SK-N-SH (cell line): ENCODE measurements at regions not wholly inside any gene's neighbourhood (a gene's known extent, or its start where the extent isn't known, plus 50 kb on each side); places are given as distances from the start of the nearest gene placed in this dataset.

Experiments used
- CTCF ChIA-PET: fragments of 300-600, 350-600 bp; formaldehyde crosslinking; extraction: SDS; loops from one replicate; lab custom pipeline; 2021; lab: Yijun Ruan, JAX
- POLR2A ChIA-PET: fragments of 350-600 bp; sonication (Branson Sonifier 250); formaldehyde crosslinking; extraction: SDS; loops from one replicate; lab custom pipeline; 2020; ENCODE audit warnings: antibody characterized with exemption, inconsistent platforms; lab: Yijun Ruan, JAX
- DNase-seq: peaks from one replicate; pipeline ENCODE4 v3.0.0; 2012
- H2AFZ ChIP-seq: fragments of 200-600 bp; sonication (generic); 2 replicates; pipeline ENCODE4 v1.8.1; 2016; ENCODE audit warnings: antibody characterized with exemption, mild to moderate bottlenecking, low read depth
- H3F3A ChIP-seq: fragments of 200-600 bp; sonication (generic); replicated peaks from 2 replicates; pipeline ENCODE3; 2016; ENCODE audit warnings: antibody characterized with exemption, mild to moderate bottlenecking; ENCODE audit not compliant: insufficient read depth
- H3K27ac ChIP-seq, 2 experiments: fragments of 200-500 bp in 1 of 2; fragments of 200-600 bp in 1 of 2; sonication (Bioruptor generic) in 1 of 2; sonication (generic), shearing (Covaris generic) in 1 of 2; 2 replicates each; pipeline versions ENCODE4 v1.5.1 to v1.6.1; 2014 to 2016; ENCODE audit warnings: low read depth in 2 of 2, inconsistent platforms in 1 of 2, low read length in 1 of 2, mild to moderate bottlenecking in 1 of 2, mixed read lengths in 1 of 2
- H3K27me3 ChIP-seq: fragments of 200-600 bp; sonication (generic), shearing (Covaris generic); 2 replicates; pipeline ENCODE4 v1.6.1; 2016; ENCODE audit warnings: mixed run types; ENCODE audit not compliant: insufficient read depth
- H3K36me3 ChIP-seq, 2 experiments: fragments of 200-500 bp in 1 of 2; fragments of 200-600 bp in 1 of 2; sonication (Bioruptor generic) in 1 of 2; sonication (generic) in 1 of 2; replicated peaks in 1 of 2; 2 replicates each; pipeline versions ENCODE3 to v1.5.1; 2014 to 2016; ENCODE audit warnings: low read length in 1 of 2, mild to moderate bottlenecking in 1 of 2; ENCODE audit not compliant: insufficient read depth in 2 of 2, control insufficient read depth in 1 of 2
- H3K4me1 ChIP-seq, 2 experiments: fragments of 200-500 bp in 1 of 2; fragments of 200-600 bp in 1 of 2; sonication (Bioruptor generic) in 1 of 2; sonication (generic), shearing (Covaris generic) in 1 of 2; 2 replicates each; pipeline versions ENCODE4 v1.5.1 to v1.6.1; 2014 to 2016; ENCODE audit warnings: low read depth in 1 of 2, low read length in 1 of 2, mixed run types in 1 of 2; ENCODE audit not compliant: insufficient read depth in 2 of 2, control insufficient read depth in 1 of 2
- H3K4me2 ChIP-seq: fragments of 200-600 bp; sonication (generic), shearing (Covaris generic); 2 replicates; pipeline ENCODE4 v1.6.1; 2017; ENCODE audit warnings: mixed run types
- H3K4me3 ChIP-seq, 2 experiments: fragments of 200-500 bp in 1 of 2; fragments of 200-600 bp in 1 of 2; sonication (Bioruptor generic) in 1 of 2; sonication (generic), shearing (Covaris generic) in 1 of 2; 2 replicates each; pipeline versions ENCODE4 v1.5.1 to v1.8.1; 2014 to 2016; ENCODE audit warnings: low read depth in 2 of 2, inconsistent platforms in 1 of 2, low read length in 1 of 2, mild to moderate bottlenecking in 1 of 2, mixed read lengths in 1 of 2, moderate library complexity in 1 of 2
- H3K79me2 ChIP-seq: fragments of 200-600 bp; sonication (generic); 2 replicates; pipeline ENCODE4 v1.8.1; 2017; ENCODE audit warnings: mild to moderate bottlenecking; ENCODE audit not compliant: insufficient read depth
- H3K9ac ChIP-seq: fragments of 200-600 bp; sonication (generic); 2 replicates; pipeline ENCODE4 v1.6.1; 2017; ENCODE audit warnings: mixed run types
- H3K9me2 ChIP-seq: fragments of 200-600 bp; sonication (generic); 2 replicates; pipeline ENCODE4 v1.6.1; 2017; ENCODE audit warnings: mixed run types
- H3K9me3 ChIP-seq: fragments of 200-600 bp; sonication (generic); 2 replicates; pipeline ENCODE4 v1.6.1; 2017; ENCODE audit warnings: mixed run types, mild to moderate bottlenecking, moderate library complexity
- H4K20me1 ChIP-seq: fragments of 200-600 bp; sonication (generic); 2 replicates; pipeline ENCODE4 v1.6.1; 2017; ENCODE audit warnings: mild to moderate bottlenecking, mixed run types; ENCODE audit not compliant: insufficient read depth
- CHD2 ChIP-seq: fragments of 150-350 bp; IDR thresholded peaks from 2 replicates; pipeline ENCODE4 v1.6.1; 2018; ENCODE audit warnings: low read length; ENCODE audit not compliant: partially characterized antibody
- ELF1 ChIP-seq: IDR thresholded peaks from 2 replicates; pipeline ENCODE4 v1.4.0; 2012
- EZH2phosphoT487 ChIP-seq: fragments of 200-600 bp; sonication (generic); IDR thresholded peaks from 2 replicates; pipeline ENCODE4 v1.6.1; 2017; ENCODE audit warnings: low read depth, mixed run types, mild to moderate bottlenecking, antibody characterized with exemption, moderate library complexity, borderline replicate concordance
- GABPA ChIP-seq: IDR thresholded peaks from 2 replicates; pipeline ENCODE4 v1.4.0; 2012; ENCODE audit warnings: low read depth, mild to moderate bottlenecking
- GATA2 ChIP-seq: sonication (generic); formaldehyde crosslinking; IDR thresholded peaks from 2 replicates; pipeline ENCODE4 v1.5.0; 2020; ENCODE audit warnings: mild to moderate bottlenecking, missing genetic modification reagents
- IRF3 ChIP-seq: fragments of 150-350 bp; IDR thresholded peaks from 2 replicates; pipeline ENCODE4 v1.6.1; 2016; ENCODE audit warnings: mild to moderate bottlenecking, low read depth, low read length
- MEF2A ChIP-seq: IDR thresholded peaks from 2 replicates; pipeline ENCODE4 v1.4.0; 2012; ENCODE audit warnings: low read depth, borderline replicate concordance
- MXI1 ChIP-seq: IDR thresholded peaks from 2 replicates; pipeline ENCODE4 v1.6.1; 2012; ENCODE audit warnings: mild to moderate bottlenecking, low read depth, low read length, improper control_type of control experiment
- RAD21 ChIP-seq: IDR thresholded peaks from 2 replicates; pipeline ENCODE4 v1.6.1; 2012; ENCODE audit warnings: mild to moderate bottlenecking, low read length
- RFX5 ChIP-seq: IDR thresholded peaks from 2 replicates; pipeline ENCODE4 v1.6.1; 2012; ENCODE audit warnings: mild to moderate bottlenecking, improper control_type of control experiment, low read length
- TEAD4 ChIP-seq: IDR thresholded peaks from 2 replicates; pipeline ENCODE4 v1.4.0; 2012; ENCODE audit warnings: mild to moderate bottlenecking, borderline replicate concordance; ENCODE audit not compliant: insufficient read depth
- ZBTB33 ChIP-seq: IDR thresholded peaks from 2 replicates; pipeline ENCODE4 v1.4.0; 2012; ENCODE audit warnings: low read depth, borderline replicate concordance
- WGBS: methylation state at CpG from one replicate; pipeline ENCODE4 v1.1.6; 2017; ENCODE audit warnings: low lambda C conversion rate; 5-methylcytosine and 5-hydroxymethylcytosine counted together
- TF ChIP-seq, protein P1 (sequence below): IDR thresholded peaks from 2 replicates; pipeline ENCODE4; 2012

DNA sequence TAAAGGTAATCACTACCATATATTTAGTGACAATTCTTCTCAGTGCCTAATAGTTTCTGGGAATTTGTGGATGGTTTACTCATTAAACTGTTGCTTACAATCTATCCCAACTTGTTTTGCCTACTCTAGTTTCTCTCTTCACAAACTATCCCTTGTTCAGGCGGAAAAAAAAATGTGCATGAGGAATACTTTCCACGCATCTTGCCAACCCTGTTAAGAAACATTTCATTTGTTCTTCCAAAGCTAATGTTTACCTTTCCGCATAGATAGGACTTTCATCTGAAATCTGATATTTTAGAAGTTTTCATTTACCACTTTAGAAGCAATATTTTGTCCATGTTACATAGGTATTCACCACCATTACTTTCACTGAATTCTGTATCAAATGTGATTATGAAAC is 191.9 kb downstream of the MDFIC start:
- no peak overlapping the region for H3K4me2 ChIP-seq
- H3K9me2 ChIP-seq: no peaks in the 10 kb centered on the region
- no peak overlapping the region for H3K9ac ChIP-seq
- H3F3A ChIP-seq: no peaks in the 10 kb centered on the region
- no peak overlapping the region for H3K4me3 ChIP-seq
- CTCF ChIA-PET: interaction anchor here (0.9 kb wide), 1 partner anchor 9 kb away, joined by 3 read pairs; no protein-coding TSS in a partner anchor
- peaks cover 10% of the 10 kb centered on the region; the same call in 1 of the 2 replicates for H3K27me3 ChIP-seq
- H3K9me3 ChIP-seq: no peaks in the 10 kb centered on the region
- no peaks in the 10 kb centered on the region for H4K20me1 ChIP-seq
- H3K79me2 ChIP-seq: no peaks in the 10 kb centered on the region
- no peak for DNase-seq
- H3K27ac ChIP-seq: no peak overlapping the region
- H3K36me3 ChIP-seq: no peaks in the 10 kb centered on the region
- POLR2A ChIA-PET: no interaction called here
- no peak for TF ChIP-seq ELF1
- no peak for TF ChIP-seq GATA2 (CRISPR knock-in tag)
- TF ChIP-seq TEAD4: no peak
- TF ChIP-seq EZH2phosphoT487: no peak
- H2AFZ ChIP-seq: no peak overlapping the region
- WGBS: 6% methylated on average over 3 of the region's 3 CpGs
- no peaks in the 10 kb centered on the region for H3K4me1 ChIP-seq

- CTCF ChIA-PET: no interaction called here
- no peaks in the 10 kb centered on the region for H3F3A ChIP-seq
- H3K9ac ChIP-seq: no peak overlapping the region
- H3K4me3 ChIP-seq: no peak overlapping the region
- H3K27ac ChIP-seq: no peak overlapping the region
- no peaks in the 10 kb centered on the region for H3K9me2 ChIP-seq
- no peak for DNase-seq
- no peaks in the 10 kb centered on the region for H3K79me2 ChIP-seq
- no peak overlapping the region for H2AFZ ChIP-seq
- 10% methylated on average over 3 of the region's 3 CpGs for WGBS
- TF ChIP-seq TEAD4 (no peak), MXI1 (no peak), MEF2A (no peak), EZH2phosphoT487 (no peak)
- no peak overlapping the region for H3K4me2 ChIP-seq
- no peaks in the 10 kb centered on the region for H4K20me1 ChIP-seq
- no peaks in the 10 kb centered on the region for H3K4me1 ChIP-seq
- POLR2A ChIA-PET: no interaction called here
- H3K36me3 ChIP-seq: no peaks in the 10 kb centered on the region
- peaks cover 10% of the 10 kb centered on the region; the same call in 1 of the 2 replicates for H3K27me3 ChIP-seq
- no peaks in the 10 kb centered on the region for H3K9me3 ChIP-seq
Measured at GRCh38 chr7:115113131-115113530, 191.2 kb downstream of the MDFIC start.

- Histone ChIP-seq H3K4me2 (no peak overlapping the region), H2AFZ (no peak overlapping the region), H3K27me3 (peaks cover 4% of the 10 kb centered on the region; the same call in 1 of the 2 replicates), H3K9me2 (no peaks in the 10 kb centered on the region), H3K79me2 (no peaks in the 10 kb centered on the region), H3K4me3 (no peak overlapping the region), H3K9me3 (no peaks in the 10 kb centered on the region), H3F3A (no peaks in the 10 kb centered on the region), H4K20me1 (no peaks in the 10 kb centered on the region), H3K9ac (no peak overlapping the region), H3K27ac (no peak overlapping the region), H3K36me3 (no peaks in the 10 kb centered on the region), H3K4me1 (no peaks in the 10 kb centered on the region)
- no peak for TF ChIP-seq GABPA
- TF ChIP-seq IRF3: no peak
- TF ChIP-seq, protein P1, sequence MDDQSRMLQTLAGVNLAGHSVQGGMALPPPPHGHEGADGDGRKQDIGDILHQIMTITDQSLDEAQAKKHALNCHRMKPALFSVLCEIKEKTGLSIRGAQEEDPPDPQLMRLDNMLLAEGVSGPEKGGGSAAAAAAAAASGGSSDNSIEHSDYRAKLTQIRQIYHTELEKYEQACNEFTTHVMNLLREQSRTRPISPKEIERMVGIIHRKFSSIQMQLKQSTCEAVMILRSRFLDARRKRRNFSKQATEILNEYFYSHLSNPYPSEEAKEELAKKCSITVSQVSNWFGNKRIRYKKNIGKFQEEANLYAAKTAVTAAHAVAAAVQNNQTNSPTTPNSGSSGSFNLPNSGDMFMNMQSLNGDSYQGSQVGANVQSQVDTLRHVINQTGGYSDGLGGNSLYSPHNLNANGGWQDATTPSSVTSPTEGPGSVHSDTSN: no peak
- no peak for TF ChIP-seq CHD2
- TF ChIP-seq RAD21: no peak
- TF ChIP-seq RFX5: no peak
- TF ChIP-seq ZBTB33: no peak
- ChIA-PET CTCF (interaction anchor here (1.3 kb wide), 1 partner anchor 11 kb away, joined by 4 read pairs; no protein-coding TSS in a partner anchor), POLR2A (no interaction called here)
- DNase-seq: no peak
- 0% methylated on average over 1 of the region's 1 CpG for WGBS
Measured at GRCh38 chr7:115110523-115110922, 188.6 kb downstream of the MDFIC start.
